Loucy (cell line): ENCODE measurements at regions not wholly inside any gene's neighbourhood (a gene's known extent, or its start where the extent isn't known, plus 50 kb on each side); places are given as distances from the start of the nearest gene placed in this dataset.

ENCODE experiments used
- H2AFZ ChIP-seq: fragments of 200-600 bp; sonication (generic); 2 replicates; pipeline ENCODE4 v1.6.0; 2016; ENCODE audit warnings: antibody characterized with exemption, mild to moderate bottlenecking, low read length, moderate library complexity
- H3F3A ChIP-seq: fragments of 200-600 bp; 2 replicates; pipeline ENCODE4 v1.6.0; 2016; ENCODE audit warnings: antibody characterized with exemption, low read depth, mild to moderate bottlenecking
- H3K27me3 ChIP-seq: fragments of 200-600 bp; sonication (generic); 2 replicates; pipeline ENCODE4 v1.6.1; 2014; ENCODE audit warnings: low read length, mild to moderate bottlenecking; ENCODE audit not compliant: insufficient read depth, poor library complexity, severe bottlenecking
- H3K36me3 ChIP-seq: fragments of 200-600 bp; sonication (generic); 2 replicates; pipeline ENCODE4 v1.6.1; 2016; ENCODE audit warnings: low read length; ENCODE audit not compliant: insufficient read depth
- H3K4me1 ChIP-seq: fragments of 200-600 bp; sonication (generic); 2 replicates; pipeline ENCODE4 v1.5.1; 2014; ENCODE audit warnings: low read length, mild to moderate bottlenecking; ENCODE audit not compliant: insufficient read depth, poor library complexity, severe bottlenecking
- H3K4me2 ChIP-seq: fragments of 200-600 bp; sonication (generic); 2 replicates; pipeline ENCODE4 v1.6.0; 2014; ENCODE audit warnings: antibody characterized with exemption, low read length, low read depth, mild to moderate bottlenecking; ENCODE audit not compliant: poor library complexity, severe bottlenecking
- H3K4me3 ChIP-seq: fragments of 200-600 bp; sonication (generic); 2 replicates; pipeline ENCODE4 v1.5.1; 2014; ENCODE audit warnings: low read length, mild to moderate bottlenecking, mixed read lengths; ENCODE audit not compliant: poor library complexity, severe bottlenecking
- H3K79me2 ChIP-seq: fragments of 200-600 bp; sonication (generic); 2 replicates; pipeline ENCODE4 v1.6.1; 2014; ENCODE audit warnings: low read length; ENCODE audit not compliant: insufficient read depth
- H3K9ac ChIP-seq: fragments of 200-600 bp; sonication (generic); 2 replicates; pipeline ENCODE4 v1.6.0; 2014; ENCODE audit warnings: mild to moderate bottlenecking, low read depth, low read length, moderate library complexity; ENCODE audit not compliant: poor library complexity, severe bottlenecking
- H3K9me2 ChIP-seq: fragments of 200-600 bp; sonication (generic); replicated peaks from 2 replicates; pipeline ENCODE4 v1.6.1; 2016; ENCODE audit warnings: low read depth, low read length, mixed read lengths
- H3K9me3 ChIP-seq: fragments of 200-600 bp; sonication (generic); 2 replicates; pipeline ENCODE4 v1.6.1; 2014; ENCODE audit warnings: mild to moderate bottlenecking, antibody characterized with exemption, low read length, low read depth; ENCODE audit not compliant: insufficient read depth
- H4K20me1 ChIP-seq: fragments of 200-600 bp; sonication (generic); 2 replicates; pipeline ENCODE4 v1.6.0; 2014; ENCODE audit warnings: antibody characterized with exemption, low read length, mild to moderate bottlenecking; ENCODE audit not compliant: insufficient read depth, poor library complexity, severe bottlenecking
- CTCF ChIP-seq: fragments of 200-600 bp; sonication (generic); conservative IDR thresholded peaks from 2 replicates; pipeline ENCODE4 v1.5.1; 2014; ENCODE audit warnings: mild to moderate bottlenecking, antibody characterized with exemption, low read length
- EZH2phosphoT487 ChIP-seq: fragments of 200-600 bp; IDR thresholded peaks from 2 replicates; pipeline ENCODE4 v1.6.1; 2018; ENCODE audit warnings: antibody characterized with exemption, mild to moderate bottlenecking, moderate library complexity, borderline replicate concordance

- Histone ChIP-seq H4K20me1 (no peaks in the 10 kb centered on the region), H3K9ac (no peak overlapping the region), H3K4me1 (no peaks in the 10 kb centered on the region), H3K4me2 (no peak overlapping the region), H3K79me2 (no peaks in the 10 kb centered on the region), H3F3A (no peaks in the 10 kb centered on the region), H3K4me3 (no peak overlapping the region), H3K9me2 (no peaks in the 10 kb centered on the region), H3K9me3 (no peaks in the 10 kb centered on the region), H3K27me3 (no peaks in the 10 kb centered on the region), H3K36me3 (no peaks in the 10 kb centered on the region), H2AFZ (no peak overlapping the region)
- TF ChIP-seq CTCF, result no peak
- TF ChIP-seq EZH2phosphoT487, result no peak
These were observed 526.1 kb upstream of the GRAMD2B start for GRCh38 chr5:125897089-125897488.

- Histone ChIP-seq H2AFZ (no peak overlapping the region), H3F3A (no peaks in the 10 kb centered on the region), H3K4me2 (no peak overlapping the region), H3K27me3 (no peaks in the 10 kb centered on the region), H3K4me3 (no peak overlapping the region), H3K9me3 (no peaks in the 10 kb centered on the region), H3K36me3 (no peaks in the 10 kb centered on the region), H3K9ac (no peak overlapping the region), H4K20me1 (no peaks in the 10 kb centered on the region), H3K4me1 (no peaks in the 10 kb centered on the region), H3K9me2 (no peaks in the 10 kb centered on the region), H3K79me2 (no peaks in the 10 kb centered on the region)
- TF ChIP-seq CTCF (no peak), EZH2phosphoT487 (no peak)
These were observed 524.3 kb upstream of the GRAMD2B start for GRCh38 chr5:125898851-125899405.

- Histone ChIP-seq H3K9me3 (no peaks in the 10 kb centered on the region), H3K9ac (no peak overlapping the region), H2AFZ (no peak overlapping the region), H3F3A (no peaks in the 10 kb centered on the region), H3K4me2 (no peak overlapping the region), H3K27me3 (no peaks in the 10 kb centered on the region), H3K36me3 (no peaks in the 10 kb centered on the region), H4K20me1 (no peaks in the 10 kb centered on the region), H3K4me3 (no peak overlapping the region), H3K4me1 (no peaks in the 10 kb centered on the region), H3K9me2 (no peaks in the 10 kb centered on the region), H3K79me2 (no peaks in the 10 kb centered on the region)
- TF ChIP-seq CTCF, result no peak
- TF ChIP-seq EZH2phosphoT487, result no peak
These were observed 511.2 kb upstream of the GRAMD2B start for GRCh38 chr5:125912028-125912427.
